T-helper 2 cell (primary cell): ENCODE measurements at regions not wholly inside any gene's neighbourhood (a gene's known extent, or its start where the extent isn't known, plus 50 kb on each side); places are given as distances from the start of the nearest gene placed in this dataset.
"Not testable (repeated sequence)": the region's sequence is repeated elsewhere in the genome, so short reads cannot be mapped to it uniquely, and the experiment has no call there.

ENCODE experiments used
- DNase-seq, 5 experiments: peaks; one replicate each; pipeline versions ENCODE4 v3.0.0 to v3.0.0-alpha.2; 2012 to 2022

GRCh38 chr21:6138244-6139136, 4382.9 kb upstream of the TPTE start:
- not testable (repeated sequence) for DNase-seq

DNA sequence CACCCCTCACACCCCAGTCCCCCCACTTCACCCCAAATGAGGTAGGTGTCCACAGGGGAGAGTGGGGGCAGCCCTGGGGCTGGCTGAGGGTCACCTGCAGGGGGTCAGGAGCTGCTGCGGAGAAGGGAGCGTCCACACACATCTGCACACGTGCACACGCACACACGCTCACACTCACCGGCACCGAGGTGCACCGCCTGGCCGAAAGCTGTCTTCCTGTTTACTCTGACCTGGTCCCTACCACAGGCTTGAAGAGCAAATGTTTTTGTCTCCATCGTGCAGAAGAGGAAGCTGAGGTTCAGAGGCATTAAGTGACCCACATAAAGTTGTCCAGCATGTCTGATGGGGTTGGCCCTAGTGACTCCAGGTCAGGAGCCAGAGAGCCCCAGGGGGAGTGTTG, 4382.1 kb upstream of the TPTE start:
- DNase-seq = not testable (repeated sequence)

- not testable (repeated sequence) for DNase-seq
Observed at GRCh38 chr21:6139862-6140261, 4381.5 kb upstream of the TPTE start.

DNA sequence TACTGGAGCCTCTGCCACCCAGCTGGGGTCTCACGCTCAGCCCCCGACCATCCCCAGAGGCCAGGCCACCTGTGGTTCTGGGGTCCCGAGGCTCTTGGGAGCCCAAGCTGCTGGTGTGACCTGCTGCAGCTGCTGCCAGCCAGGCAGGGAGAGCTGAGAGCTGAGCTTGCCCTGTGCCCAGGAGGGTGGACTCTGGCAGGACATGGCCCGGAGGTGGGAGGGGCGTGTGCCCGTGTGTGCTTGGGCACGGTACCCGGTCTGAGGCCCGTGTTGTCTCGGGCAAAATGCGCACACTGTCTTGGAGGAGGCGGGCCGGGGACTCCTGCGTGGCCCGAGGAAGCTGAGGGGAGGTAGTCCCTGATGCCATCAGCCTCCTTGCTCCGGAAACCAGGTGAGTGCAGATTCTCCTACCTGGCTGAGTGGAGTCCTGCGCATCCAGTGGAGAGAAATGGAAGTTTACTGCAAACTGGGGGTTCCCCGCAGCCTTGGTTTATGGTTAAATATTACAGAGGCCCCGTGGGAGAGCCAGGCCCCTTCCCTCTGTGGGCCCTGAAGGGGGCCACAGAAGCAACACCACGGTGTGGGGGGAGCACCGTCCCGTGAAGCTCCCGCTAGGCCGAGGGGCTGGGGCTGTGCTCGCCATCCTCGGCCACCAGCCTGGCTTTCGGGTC, 4380.8 kb upstream of the TPTE start:
- DNase-seq = not testable (repeated sequence)

GRCh38 chr21:6141138-6141474, 4380.3 kb upstream of the TPTE start:
- DNase-seq = not testable (repeated sequence)

- not testable (repeated sequence) for DNase-seq
Observed at GRCh38 chr21:6153154-6153553, 4368.2 kb upstream of the TPTE start.

DNA sequence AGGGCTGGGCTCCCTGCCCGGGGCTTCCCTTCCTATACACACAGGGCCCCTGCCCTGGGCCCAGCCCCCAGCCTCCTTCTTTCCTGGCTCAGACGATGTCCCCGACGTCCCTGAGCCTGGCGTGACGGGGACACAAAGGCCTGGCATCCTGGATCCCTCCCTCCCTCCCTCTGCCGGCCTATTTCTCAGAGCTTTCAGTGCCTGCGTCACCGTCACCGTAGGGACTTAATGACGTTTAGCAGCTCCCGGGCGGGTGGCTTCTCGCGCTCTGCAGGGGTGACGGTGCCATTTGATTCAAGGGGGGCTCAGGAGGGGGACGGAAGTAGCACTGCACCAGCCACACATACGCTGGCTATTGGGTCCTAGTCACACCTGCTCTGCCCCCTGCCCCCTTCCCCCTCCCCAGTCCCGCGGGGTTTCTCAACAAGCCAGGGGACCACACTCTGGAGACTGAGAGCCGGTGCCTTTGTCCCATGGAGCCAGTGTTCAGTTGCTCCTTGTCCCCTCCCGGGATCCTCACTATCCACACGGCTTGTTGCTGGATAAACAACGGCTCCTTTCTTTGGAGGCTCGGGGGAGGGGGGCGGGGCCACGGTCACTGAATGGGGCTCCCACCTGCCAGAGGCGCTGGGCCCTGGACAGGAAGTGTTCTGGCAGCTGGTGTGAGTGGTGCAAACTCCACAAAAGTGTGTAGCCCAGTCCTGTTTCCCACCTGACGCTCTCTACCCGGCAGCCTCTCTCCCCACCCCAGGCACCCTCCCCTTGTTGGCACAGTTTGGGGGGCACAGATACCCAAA, 4366.7 kb upstream of the TPTE start:
- not testable (repeated sequence) for DNase-seq

- not testable (repeated sequence) for DNase-seq
Observed at GRCh38 chr21:6156712-6157389, 4364.5 kb upstream of the TPTE start.

DNA sequence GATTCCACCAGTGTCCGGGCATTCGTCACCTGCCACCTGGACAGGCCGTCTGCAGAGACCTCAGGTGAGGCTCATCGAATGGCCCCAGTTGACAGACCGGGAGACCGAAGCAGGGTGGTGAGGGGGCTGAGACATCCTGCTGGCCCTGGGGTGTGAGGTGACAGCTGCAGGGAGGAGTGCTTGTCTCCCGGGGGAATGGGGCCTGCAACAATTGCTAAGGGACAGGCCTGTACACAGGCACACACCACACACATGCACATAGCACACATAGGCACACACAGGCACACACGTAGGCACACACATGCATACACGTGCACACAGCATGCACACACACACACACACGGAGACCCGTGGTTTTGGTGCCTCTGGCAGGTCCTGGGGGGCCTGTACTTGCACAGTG, 4363.9 kb upstream of the TPTE start:
- DNase-seq = not testable (repeated sequence)

DNA sequence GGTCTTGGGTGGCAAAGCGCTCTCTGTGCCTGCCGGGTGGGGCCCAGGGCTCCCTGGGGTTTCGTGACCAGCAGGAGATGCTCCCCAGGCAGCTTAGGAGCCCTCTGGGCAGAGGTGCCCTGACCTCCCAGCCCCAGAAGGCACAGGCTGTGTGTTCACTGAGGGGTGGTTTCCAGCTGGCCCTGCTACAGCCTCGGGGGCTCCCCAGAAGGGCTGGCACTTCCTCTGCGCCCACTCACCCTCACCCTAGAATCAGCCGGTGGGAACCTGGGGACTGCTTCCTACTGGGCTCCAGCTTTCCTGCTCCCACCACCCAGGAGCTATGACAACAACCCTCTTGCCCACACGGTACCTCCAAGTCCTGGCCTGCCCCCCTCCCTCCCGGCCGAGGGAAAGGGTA, 4363.2 kb upstream of the TPTE start:
- DNase-seq = not testable (repeated sequence)
